Fibroblast of pulmonary artery (primary cell): ENCODE measurements at regions not wholly inside any gene's neighbourhood (a gene's known extent, or its start where the extent isn't known, plus 50 kb on each side); places are given as distances from the start of the nearest gene placed in this dataset.
A peak's percentile ranks its signal among the peaks of the same experiment; 100 is the strongest.

Source experiments
- DNase-seq: peaks from one replicate; pipeline ENCODE4 v3.0.0-alpha.2; 2010; ENCODE audit warnings: low read depth
- H3K4me3 ChIP-seq: replicated peaks from 2 replicates; pipeline ENCODE4 v1.5.1; 2011; ENCODE audit warnings: low read depth, mild to moderate bottlenecking, control low read depth, low read length, moderate library complexity
- TF ChIP-seq, protein P1 (sequence below): IDR thresholded peaks from 2 replicates; pipeline ENCODE4 v1.5.1; 2011; ENCODE audit warnings: mild to moderate bottlenecking, control low read depth, low read length, inconsistent platforms; ENCODE audit errors: missing control alignments

DNA sequence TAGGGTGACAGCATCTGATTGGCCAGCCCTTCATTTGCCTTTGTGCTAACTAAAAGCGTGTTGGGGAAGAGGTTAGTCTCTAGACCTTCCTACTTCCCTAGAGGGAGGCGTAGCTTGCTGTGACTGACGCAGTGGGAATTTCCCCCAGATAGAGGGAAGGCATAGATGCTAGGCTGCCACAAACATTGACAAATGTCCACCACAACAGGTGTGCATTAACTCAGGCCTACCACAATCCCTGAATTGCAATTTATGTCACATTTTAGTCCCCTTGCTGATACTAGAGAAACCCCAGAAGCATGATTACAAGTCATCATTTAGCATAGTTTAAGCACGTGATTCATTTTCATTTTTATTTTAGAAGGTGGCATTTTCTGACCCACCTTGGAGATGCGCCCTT is 76.3 kb upstream of the WSB1 start:
- TF ChIP-seq, protein P1, sequence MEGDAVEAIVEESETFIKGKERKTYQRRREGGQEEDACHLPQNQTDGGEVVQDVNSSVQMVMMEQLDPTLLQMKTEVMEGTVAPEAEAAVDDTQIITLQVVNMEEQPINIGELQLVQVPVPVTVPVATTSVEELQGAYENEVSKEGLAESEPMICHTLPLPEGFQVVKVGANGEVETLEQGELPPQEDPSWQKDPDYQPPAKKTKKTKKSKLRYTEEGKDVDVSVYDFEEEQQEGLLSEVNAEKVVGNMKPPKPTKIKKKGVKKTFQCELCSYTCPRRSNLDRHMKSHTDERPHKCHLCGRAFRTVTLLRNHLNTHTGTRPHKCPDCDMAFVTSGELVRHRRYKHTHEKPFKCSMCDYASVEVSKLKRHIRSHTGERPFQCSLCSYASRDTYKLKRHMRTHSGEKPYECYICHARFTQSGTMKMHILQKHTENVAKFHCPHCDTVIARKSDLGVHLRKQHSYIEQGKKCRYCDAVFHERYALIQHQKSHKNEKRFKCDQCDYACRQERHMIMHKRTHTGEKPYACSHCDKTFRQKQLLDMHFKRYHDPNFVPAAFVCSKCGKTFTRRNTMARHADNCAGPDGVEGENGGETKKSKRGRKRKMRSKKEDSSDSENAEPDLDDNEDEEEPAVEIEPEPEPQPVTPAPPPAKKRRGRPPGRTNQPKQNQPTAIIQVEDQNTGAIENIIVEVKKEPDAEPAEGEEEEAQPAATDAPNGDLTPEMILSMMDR: no peak
- DNase-seq: no peak
- no peak overlapping the region for H3K4me3 ChIP-seq

DNA sequence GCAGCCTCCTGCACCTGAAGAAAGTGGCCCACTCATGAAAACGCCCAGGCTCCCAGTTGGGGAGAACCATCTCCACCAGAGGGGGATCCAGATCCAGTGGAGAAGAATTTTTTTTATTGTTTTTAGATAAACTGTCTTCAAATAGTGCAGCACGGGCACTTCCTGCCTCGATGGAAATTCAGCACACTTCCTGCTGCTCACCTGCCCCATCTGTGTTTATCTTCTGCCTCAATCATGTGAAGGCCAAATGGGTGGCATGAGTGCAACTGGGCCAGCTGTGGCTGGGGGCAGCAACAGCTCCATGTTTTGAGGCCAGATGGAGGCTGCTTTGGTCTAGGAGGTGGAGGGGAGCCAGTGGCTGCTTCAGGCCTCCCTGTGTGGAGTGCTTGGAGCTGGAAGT is 75.9 kb upstream of the WSB1 start:
- H3K4me3 ChIP-seq: no peak overlapping the region
- DNase-seq: no peak
- TF ChIP-seq, protein P1: no peak

DNA sequence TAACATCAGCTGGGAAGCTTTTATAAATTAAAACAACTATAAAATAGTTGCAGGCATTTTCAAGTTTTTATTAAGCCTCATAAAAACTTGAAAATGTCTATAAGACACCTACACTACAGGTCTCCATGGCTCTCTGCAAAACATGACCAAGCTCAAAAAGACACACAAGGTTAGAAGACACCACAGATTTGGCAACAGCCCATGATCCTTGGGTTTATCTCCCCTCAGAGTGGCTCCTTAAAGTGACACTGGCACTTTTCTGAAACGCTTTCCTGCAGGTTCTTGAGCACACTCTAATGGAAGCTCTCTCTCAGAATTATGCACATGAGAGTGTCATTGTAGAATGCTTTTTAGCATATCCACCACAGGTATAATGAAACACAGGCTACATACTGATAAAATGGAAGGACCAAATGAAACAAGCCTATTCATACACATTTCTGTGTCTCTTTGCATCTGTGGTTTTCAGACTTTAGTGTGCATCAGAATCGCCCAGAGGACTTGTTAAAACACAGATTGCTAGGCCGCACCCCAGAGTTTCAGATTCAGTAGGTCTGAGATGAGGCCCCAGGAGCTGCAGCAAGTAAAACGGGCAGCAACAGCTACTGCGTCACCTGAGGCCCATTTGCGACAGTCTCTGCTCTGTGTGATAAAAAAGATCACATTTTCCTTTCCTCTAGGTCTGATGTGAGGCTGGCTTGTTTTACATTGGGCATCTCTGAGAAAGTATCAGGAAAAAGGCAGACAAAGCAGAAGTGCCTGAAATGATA is 75.0 kb upstream of the WSB1 start:
- TF ChIP-seq, protein P1: no peak
- H3K4me3 ChIP-seq: no peak overlapping the region
- no peak for DNase-seq

DNA sequence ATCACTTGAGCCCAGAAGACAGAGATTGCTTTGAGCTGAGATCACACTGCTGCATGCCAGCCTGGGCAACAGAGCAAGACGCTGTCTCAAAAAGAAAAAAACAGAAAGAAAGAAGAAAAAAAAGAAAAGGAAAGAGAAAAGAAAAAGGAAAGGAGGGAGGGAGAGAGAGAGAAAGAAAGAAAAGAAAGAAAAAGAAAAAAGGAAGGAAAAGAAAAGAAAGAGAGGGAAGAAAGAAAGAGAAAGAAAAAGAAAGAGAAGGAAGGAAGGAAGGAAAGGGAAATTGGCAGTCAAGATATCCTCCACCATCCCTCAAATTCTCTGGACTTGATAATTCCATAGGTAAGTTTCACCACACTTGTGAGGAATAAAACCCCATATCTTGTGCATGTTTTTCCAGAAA is 71.4 kb upstream of the WSB1 start:
- DNase-seq: no peak
- TF ChIP-seq, protein P1: no peak

DNA sequence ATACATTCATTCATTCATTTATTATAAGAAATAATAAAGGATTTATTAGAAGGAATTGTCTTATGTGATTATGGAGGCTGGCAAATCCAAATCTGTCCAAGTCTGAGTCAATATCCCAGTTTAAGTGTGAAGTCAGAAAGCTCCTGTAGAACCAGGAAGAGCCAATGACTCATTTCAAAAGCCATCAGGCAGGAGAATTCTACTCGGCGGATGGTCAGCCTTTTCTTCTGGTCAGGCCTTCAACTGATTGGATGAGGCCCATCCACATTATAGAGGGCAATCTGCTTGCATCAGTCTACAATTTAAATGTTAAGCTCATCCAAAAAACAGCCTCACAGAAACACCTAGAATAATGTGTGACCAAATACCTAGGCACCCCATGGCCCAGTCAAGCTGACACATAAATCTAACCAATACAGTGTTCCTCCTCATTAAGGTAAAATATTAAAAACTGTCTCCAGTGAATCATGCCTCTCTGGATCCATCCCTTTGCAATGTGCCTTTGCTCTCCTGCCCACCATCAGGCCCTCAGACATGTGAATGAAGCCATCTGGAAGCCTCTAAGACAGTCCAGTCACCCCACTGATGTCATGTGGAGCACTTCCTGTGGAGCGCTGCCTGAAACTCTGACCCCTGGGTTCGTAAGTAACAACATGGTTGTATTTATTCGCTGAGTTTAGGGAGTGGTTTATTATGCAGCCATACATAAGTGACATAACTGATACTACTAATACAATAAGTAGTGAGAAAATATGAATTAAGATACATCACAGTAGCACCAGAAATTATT is 69.2 kb upstream of the WSB1 start:
- TF ChIP-seq, protein P1: no peak
- H3K4me3 ChIP-seq: no peak overlapping the region
- DNase-seq: no peak

More for the DNA sequence above, 71.4 kb upstream of the WSB1 start:
- H3K4me3 ChIP-seq: no peak overlapping the region

DNA sequence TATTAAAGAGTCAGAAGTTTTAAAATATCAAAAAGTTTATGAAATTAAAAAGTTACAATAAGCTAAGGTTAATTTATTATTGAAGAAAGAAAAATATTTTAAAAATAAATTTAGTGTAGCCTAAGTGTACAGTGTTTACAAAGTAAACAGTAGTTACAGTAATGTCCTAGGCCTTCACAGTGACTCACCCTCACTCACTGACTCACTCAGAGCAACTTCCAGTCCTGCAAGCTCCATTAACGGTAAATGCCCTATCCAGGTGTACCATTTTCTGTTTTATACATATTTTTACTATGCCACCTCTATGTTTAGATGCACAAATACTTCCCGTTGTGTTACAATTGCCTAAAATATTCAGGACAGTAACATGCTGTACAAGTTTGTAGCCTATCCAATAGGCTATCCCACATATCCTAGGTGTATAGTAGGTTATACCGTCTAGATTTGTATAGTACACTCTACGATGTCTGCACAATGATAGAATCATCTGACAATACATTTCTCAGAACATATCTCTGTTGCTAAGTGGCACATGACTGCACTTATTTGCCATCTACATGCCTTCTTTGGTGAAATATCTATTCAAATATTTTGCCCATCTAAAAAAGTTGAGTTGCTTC is 67.2 kb upstream of the WSB1 start:
- TF ChIP-seq, protein P1: no peak
- DNase-seq: peak; percentile 52
- H3K4me3 ChIP-seq: no peak overlapping the region
